ENCODE measurements at regions not wholly inside any gene's neighbourhood (a gene's known extent, or its start where the extent isn't known, plus 50 kb on each side); places are given as distances from the start of the nearest gene placed in this dataset.
"Not testable (repeated sequence)": the region's sequence is repeated elsewhere in the genome, so short reads cannot be mapped to it uniquely, and the experiment has no call there.

GRCh38 chr2:155980941-155981560 lies 351.5 kb downstream of the NR4A2 start:
- ATAC-seq (ENCODE audit: low read depth) (no peak), DNase-seq (no peak)
- Mint-ChIP-seq H3K27me3 (no peaks in the 10 kb centered on the region), H3K9me3 (no peaks in the 10 kb centered on the region), H3K27ac (no peak overlapping the region), H3K36me3 (ENCODE audit: low read depth) (no peaks in the 10 kb centered on the region), H3K4me3 (no peak overlapping the region), H3K4me1 (no peaks in the 10 kb centered on the region)
- intact Hi-C loops (cut with micrococcal nuclease): no loop called here
- ChIA-PET POLR2A (no interaction called here), CTCF (no interaction called here)
- TF ChIP-seq CTCF (IDR thresholded peaks at IDR 0.05): no peak

GRCh38 chr2:155975734-155976133 lies 356.8 kb downstream of the NR4A2 start:
- POLR2A ChIA-PET: no interaction called here
- Mint-ChIP-seq H3K9me3 (no peaks in the 10 kb centered on the region), H3K36me3 (ENCODE audit: low read depth) (no peaks in the 10 kb centered on the region), H3K27ac (no peak overlapping the region), H3K4me3 (no peak overlapping the region), H3K27me3 (no peaks in the 10 kb centered on the region), H3K4me1 (no peaks in the 10 kb centered on the region)
- no peak for ATAC-seq (ENCODE audit: low read depth)
- no peak for TF ChIP-seq CTCF (IDR thresholded peaks at IDR 0.05)
- intact Hi-C loops (cut with micrococcal nuclease): no loop called here
- CTCF ChIA-PET: no interaction called here
- no peak for DNase-seq

GRCh38 chr2:155972916-155973315 lies 359.6 kb downstream of the NR4A2 start:
- no peaks in the 10 kb centered on the region for H3K27me3 Mint-ChIP-seq

GRCh38 chr2:155966064-155966471 lies 366.5 kb downstream of the NR4A2 start:
- DNase-seq: not testable (repeated sequence)

More at GRCh38 chr2:155972916-155973315, 359.6 kb downstream of the NR4A2 start:
- POLR2A ChIA-PET: no interaction called here
- CTCF ChIA-PET: no interaction called here
- ATAC-seq (ENCODE audit: low read depth) (no peak), DNase-seq (no peak)
- Mint-ChIP-seq H3K36me3 (ENCODE audit: low read depth) (no peaks in the 10 kb centered on the region), H3K27ac (no peak overlapping the region), H3K9me3 (no peaks in the 10 kb centered on the region), H3K4me3 (no peak overlapping the region), H3K4me1 (no peaks in the 10 kb centered on the region)
- intact Hi-C loops (cut with micrococcal nuclease): no loop called here
- TF ChIP-seq CTCF (IDR thresholded peaks at IDR 0.05): no peak

GRCh38 chr2:155965415-155966063 lies 367.0 kb downstream of the NR4A2 start:
- ChIA-PET POLR2A (no interaction called here), CTCF (no interaction called here)
- Mint-ChIP-seq H3K4me1 (no peaks in the 10 kb centered on the region), H3K9me3 (peaks cover 2% of the 10 kb centered on the region), H3K27me3 (no peaks in the 10 kb centered on the region), H3K27ac (no peak overlapping the region), H3K4me3 (no peak overlapping the region), H3K36me3 (ENCODE audit: low read depth) (no peaks in the 10 kb centered on the region)
- DNase-seq (no peak), ATAC-seq (ENCODE audit: low read depth) (no peak)
- TF ChIP-seq CTCF (IDR thresholded peaks at IDR 0.05): no peak
- intact Hi-C loops (cut with micrococcal nuclease): no loop called here

More at GRCh38 chr2:155966064-155966471, 366.5 kb downstream of the NR4A2 start:
- intact Hi-C loops (cut with micrococcal nuclease); ATAC-seq (ENCODE audit: low read depth); H3K4me1 Mint-ChIP-seq; H3K27ac Mint-ChIP-seq; H3K4me3 Mint-ChIP-seq; H3K36me3 Mint-ChIP-seq (ENCODE audit: low read depth); CTCF ChIA-PET; H3K9me3 Mint-ChIP-seq; H3K27me3 Mint-ChIP-seq; POLR2A ChIA-PET: not testable (repeated sequence)

Data from activated B cell treated with CpG ODN at 0.5 μM for 24 hours (primary cell).